Activated T-cell treated with anti-CD3 and anti-CD28 coated beads, Interleukin-2, amount 50 U/mL, for 72 hours (primary cell): ENCODE measurements at regions not wholly inside any gene's neighbourhood (a gene's known extent, or its start where the extent isn't known, plus 50 kb on each side); places are given as distances from the start of the nearest gene placed in this dataset.

ENCODE experiments used
- ATAC-seq, 2 donors: fragments of 150-1000 bp; cut with Tn5 transposase; replicated peaks in 1 of 2; 2 replicates each; pipeline ENCODE4 v1.10.0; 2021; ENCODE audit warnings: moderate library complexity in 2 of 2, mild to moderate bottlenecking in 1 of 2
- DNase-seq, 2 donors: peaks; one replicate each; pipeline ENCODE4 v3.0.0; 2021 to 2022; ENCODE audit warnings: mixed read lengths in 1 of 2
- H3K27ac Mint-ChIP-seq: one replicate; pipeline ENCODE4 v1.8.0; 2022; ENCODE audit warnings: mild to moderate bottlenecking, moderate library complexity, mixed read lengths
- H3K27me3 Mint-ChIP-seq: one replicate; pipeline ENCODE4 v1.8.0; 2022; ENCODE audit warnings: low read depth, mixed read lengths
- H3K36me3 Mint-ChIP-seq, 2 donors: one replicate each; pipeline ENCODE4 v1.8.0; 2022; ENCODE audit warnings: mixed read lengths in 2 of 2, mild to moderate bottlenecking in 1 of 2; ENCODE audit not compliant: insufficient read depth in 2 of 2
- H3K4me1 Mint-ChIP-seq: one replicate; pipeline ENCODE4 v1.8.0; 2022; ENCODE audit warnings: low read depth, mixed read lengths
- H3K4me3 Mint-ChIP-seq, 2 donors: one replicate each; pipeline ENCODE4 v1.8.0; 2022; ENCODE audit warnings: mild to moderate bottlenecking in 2 of 2, mixed read lengths in 2 of 2, moderate library complexity in 2 of 2
- H3K9me3 Mint-ChIP-seq, 2 donors: one replicate each; pipeline ENCODE4 v1.8.0; 2022; ENCODE audit warnings: mixed read lengths in 2 of 2

GRCh38 chr9:73074176-73074708 lies 77.4 kb upstream of the ANXA1 start:
- Mint-ChIP-seq H3K36me3 (no peaks in the 10 kb centered on the region), H3K4me1 (no peaks in the 10 kb centered on the region), H3K9me3 (no peaks in the 10 kb centered on the region), H3K27me3 (peaks cover 21% of the 10 kb centered on the region), H3K27ac (no peak overlapping the region), H3K4me3 (no peak overlapping the region)
- ATAC-seq = no peak
- DNase-seq = no peak

- no peaks in the 10 kb centered on the region for H3K4me1 Mint-ChIP-seq
- no peak overlapping the region for H3K4me3 Mint-ChIP-seq
- no peak overlapping the region for H3K27ac Mint-ChIP-seq
- DNase-seq (no peak), ATAC-seq (no peak)
- no peaks in the 10 kb centered on the region for H3K36me3 Mint-ChIP-seq
- H3K27me3 Mint-ChIP-seq = peaks cover 22% of the 10 kb centered on the region
- H3K9me3 Mint-ChIP-seq = no peaks in the 10 kb centered on the region
Observed at GRCh38 chr9:73073337-73074175, 78.1 kb upstream of the ANXA1 start.

- DNase-seq = no peak
- Mint-ChIP-seq H3K4me1 (no peaks in the 10 kb centered on the region), H3K36me3 (no peaks in the 10 kb centered on the region), H3K27ac (no peak overlapping the region), H3K9me3 (no peaks in the 10 kb centered on the region), H3K27me3 (peaks cover 11% of the 10 kb centered on the region), H3K4me3 (no peak overlapping the region)
- ATAC-seq = no peak
Observed at GRCh38 chr9:73067074-73067473, 84.6 kb upstream of the ANXA1 start.

- Mint-ChIP-seq H3K36me3 (no peaks in the 10 kb centered on the region), H3K27me3 (peaks cover 14% of the 10 kb centered on the region), H3K4me1 (no peaks in the 10 kb centered on the region), H3K4me3 (no peak overlapping the region), H3K27ac (no peak overlapping the region), H3K9me3 (no peaks in the 10 kb centered on the region)
- DNase-seq (no peak), ATAC-seq (no peak)
Observed at GRCh38 chr9:73065439-73065838, 86.2 kb upstream of the ANXA1 start.

GRCh38 chr9:73064315-73064714 lies 87.3 kb upstream of the ANXA1 start:
- Mint-ChIP-seq H3K4me1 (no peaks in the 10 kb centered on the region), H3K4me3 (no peak overlapping the region), H3K27ac (no peak overlapping the region), H3K27me3 (peaks cover 8% of the 10 kb centered on the region), H3K9me3 (no peaks in the 10 kb centered on the region), H3K36me3 (no peaks in the 10 kb centered on the region)
- DNase-seq = no peak
- ATAC-seq = no peak

GRCh38 chr9:73061146-73061545 lies 90.5 kb upstream of the ANXA1 start:
- DNase-seq (no peak), ATAC-seq (no peak)
- Mint-ChIP-seq H3K27ac (no peak overlapping the region), H3K36me3 (no peaks in the 10 kb centered on the region), H3K9me3 (no peaks in the 10 kb centered on the region), H3K27me3 (peaks cover 6% of the 10 kb centered on the region), H3K4me1 (no peaks in the 10 kb centered on the region), H3K4me3 (no peak overlapping the region)

GRCh38 chr9:73059247-73059646 lies 92.4 kb upstream of the ANXA1 start:
- H3K4me3 Mint-ChIP-seq = no peak overlapping the region

GRCh38 chr9:73056245-73056644 lies 95.4 kb upstream of the ANXA1 start:
- no peaks in the 10 kb centered on the region for H3K9me3 Mint-ChIP-seq
- H3K27me3 Mint-ChIP-seq = peaks cover 11% of the 10 kb centered on the region
- no peak overlapping the region for H3K4me3 Mint-ChIP-seq
- H3K36me3 Mint-ChIP-seq = no peaks in the 10 kb centered on the region
- H3K27ac Mint-ChIP-seq = no peak overlapping the region
- DNase-seq (no peak), ATAC-seq (no peak)
- H3K4me1 Mint-ChIP-seq = no peaks in the 10 kb centered on the region

More at GRCh38 chr9:73059247-73059646, 92.4 kb upstream of the ANXA1 start:
- no peak for DNase-seq
- H3K36me3 Mint-ChIP-seq = no peaks in the 10 kb centered on the region
- H3K27me3 Mint-ChIP-seq = peaks cover 6% of the 10 kb centered on the region
- H3K27ac Mint-ChIP-seq = no peak overlapping the region
- no peaks in the 10 kb centered on the region for H3K9me3 Mint-ChIP-seq
- ATAC-seq = no peak
- H3K4me1 Mint-ChIP-seq = no peaks in the 10 kb centered on the region

- H3K4me3 Mint-ChIP-seq = no peak overlapping the region
- H3K4me1 Mint-ChIP-seq = no peaks in the 10 kb centered on the region
- H3K36me3 Mint-ChIP-seq = no peaks in the 10 kb centered on the region
- no peak for ATAC-seq
- peaks cover 8% of the 10 kb centered on the region for H3K27me3 Mint-ChIP-seq
- H3K9me3 Mint-ChIP-seq = no peaks in the 10 kb centered on the region
- no peak for DNase-seq
- no peak overlapping the region for H3K27ac Mint-ChIP-seq
Observed at GRCh38 chr9:73054091-73054490, 97.6 kb upstream of the ANXA1 start.

- Mint-ChIP-seq H3K9me3 (no peaks in the 10 kb centered on the region), H3K27me3 (peaks cover 10% of the 10 kb centered on the region), H3K27ac (no peak overlapping the region), H3K36me3 (no peaks in the 10 kb centered on the region), H3K4me1 (no peaks in the 10 kb centered on the region), H3K4me3 (no peak overlapping the region)
- DNase-seq = no peak
- no peak for ATAC-seq
Observed at GRCh38 chr9:73053543-73053942, 98.1 kb upstream of the ANXA1 start.

- H3K27ac Mint-ChIP-seq = no peak overlapping the region
- H3K27me3 Mint-ChIP-seq = peaks cover 10% of the 10 kb centered on the region
- ATAC-seq (no peak), DNase-seq (no peak)
- no peaks in the 10 kb centered on the region for H3K4me1 Mint-ChIP-seq
- no peaks in the 10 kb centered on the region for H3K9me3 Mint-ChIP-seq
- H3K4me3 Mint-ChIP-seq = no peak overlapping the region
- no peaks in the 10 kb centered on the region for H3K36me3 Mint-ChIP-seq
Observed at GRCh38 chr9:73050887-73051550, 98.2 kb upstream of the ALDH1A1 start.

- no peak overlapping the region for H3K27ac Mint-ChIP-seq
- DNase-seq (no peak), ATAC-seq (no peak)
- H3K36me3 Mint-ChIP-seq = no peaks in the 10 kb centered on the region
- H3K4me3 Mint-ChIP-seq = no peak overlapping the region
- no peaks in the 10 kb centered on the region for H3K9me3 Mint-ChIP-seq
- peaks cover 15% of the 10 kb centered on the region for H3K27me3 Mint-ChIP-seq
- H3K4me1 Mint-ChIP-seq = no peaks in the 10 kb centered on the region
Observed at GRCh38 chr9:73050065-73050816, 97.4 kb upstream of the ALDH1A1 start.

GRCh38 chr9:73049280-73049679 lies 96.4 kb upstream of the ALDH1A1 start:
- ATAC-seq (no peak), DNase-seq (no peak)
- peaks cover 17% of the 10 kb centered on the region for H3K27me3 Mint-ChIP-seq
- H3K9me3 Mint-ChIP-seq = no peaks in the 10 kb centered on the region
- no peaks in the 10 kb centered on the region for H3K36me3 Mint-ChIP-seq
- H3K4me1 Mint-ChIP-seq = no peaks in the 10 kb centered on the region
- H3K4me3 Mint-ChIP-seq = no peak overlapping the region
- H3K27ac Mint-ChIP-seq = no peak overlapping the region
